D721Med (cell line): ENCODE measurements at regions not wholly inside any gene's neighbourhood (a gene's known extent, or its start where the extent isn't known, plus 50 kb on each side); places are given as distances from the start of the nearest gene placed in this dataset.

Experiments
- DNase-seq: peaks from one replicate; pipeline ENCODE4 v3.0.0; 2011; ENCODE audit warnings: low spot score; ENCODE audit not compliant: insufficient read length
- FAIRE-seq: peaks from 2 replicates; lab custom pipeline; 2011; peaks lifted over from hg19 to GRCh38; lab: Jason Lieb, UNC
- CTCF ChIP-seq: IDR thresholded peaks from 2 replicates; pipeline ENCODE4 v1.5.1; 2012; ENCODE audit warnings: mild to moderate bottlenecking, control low read depth; ENCODE audit not compliant: insufficient read depth; ENCODE audit errors: missing control alignments

GRCh38 chr4:151887816-151888180 lies 127.0 kb upstream of the GATB start:
- no peak for TF ChIP-seq CTCF
- DNase-seq (no peak), FAIRE-seq (no peak)

- no peak for TF ChIP-seq CTCF
- FAIRE-seq = no peak
- DNase-seq = no peak
These were observed 126.4 kb upstream of the GATB start for GRCh38 chr4:151887031-151887815.

- no peak for TF ChIP-seq CTCF
- DNase-seq (no peak), FAIRE-seq (no peak)
These were observed 124.3 kb upstream of the GATB start for GRCh38 chr4:151885123-151885522.

GRCh38 chr4:151883747-151884146 lies 122.9 kb upstream of the GATB start:
- no peak for TF ChIP-seq CTCF
- DNase-seq (no peak), FAIRE-seq (no peak)

GRCh38 chr4:151882072-151882803 lies 121.4 kb upstream of the GATB start:
- DNase-seq (no peak), FAIRE-seq (no peak)
- no peak for TF ChIP-seq CTCF

GRCh38 chr4:151879705-151880445 lies 119.1 kb upstream of the GATB start:
- FAIRE-seq = no peak
- no peak for TF ChIP-seq CTCF
- no peak for DNase-seq
